ENCODE measurements at regions not wholly inside any gene's neighbourhood (a gene's known extent, or its start where the extent isn't known, plus 50 kb on each side); places are given as distances from the start of the nearest gene placed in this dataset.

GRCh38 chr7:25831062-25831691 is 320.8 kb upstream of the NFE2L3 start:
- TF ChIP-seq, protein P1, sequence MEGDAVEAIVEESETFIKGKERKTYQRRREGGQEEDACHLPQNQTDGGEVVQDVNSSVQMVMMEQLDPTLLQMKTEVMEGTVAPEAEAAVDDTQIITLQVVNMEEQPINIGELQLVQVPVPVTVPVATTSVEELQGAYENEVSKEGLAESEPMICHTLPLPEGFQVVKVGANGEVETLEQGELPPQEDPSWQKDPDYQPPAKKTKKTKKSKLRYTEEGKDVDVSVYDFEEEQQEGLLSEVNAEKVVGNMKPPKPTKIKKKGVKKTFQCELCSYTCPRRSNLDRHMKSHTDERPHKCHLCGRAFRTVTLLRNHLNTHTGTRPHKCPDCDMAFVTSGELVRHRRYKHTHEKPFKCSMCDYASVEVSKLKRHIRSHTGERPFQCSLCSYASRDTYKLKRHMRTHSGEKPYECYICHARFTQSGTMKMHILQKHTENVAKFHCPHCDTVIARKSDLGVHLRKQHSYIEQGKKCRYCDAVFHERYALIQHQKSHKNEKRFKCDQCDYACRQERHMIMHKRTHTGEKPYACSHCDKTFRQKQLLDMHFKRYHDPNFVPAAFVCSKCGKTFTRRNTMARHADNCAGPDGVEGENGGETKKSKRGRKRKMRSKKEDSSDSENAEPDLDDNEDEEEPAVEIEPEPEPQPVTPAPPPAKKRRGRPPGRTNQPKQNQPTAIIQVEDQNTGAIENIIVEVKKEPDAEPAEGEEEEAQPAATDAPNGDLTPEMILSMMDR (conservative IDR thresholded peaks at IDR 0.05; ENCODE audit: low read length): no peak
- no peak for DNase-seq (ENCODE audit: low read depth)

DNA sequence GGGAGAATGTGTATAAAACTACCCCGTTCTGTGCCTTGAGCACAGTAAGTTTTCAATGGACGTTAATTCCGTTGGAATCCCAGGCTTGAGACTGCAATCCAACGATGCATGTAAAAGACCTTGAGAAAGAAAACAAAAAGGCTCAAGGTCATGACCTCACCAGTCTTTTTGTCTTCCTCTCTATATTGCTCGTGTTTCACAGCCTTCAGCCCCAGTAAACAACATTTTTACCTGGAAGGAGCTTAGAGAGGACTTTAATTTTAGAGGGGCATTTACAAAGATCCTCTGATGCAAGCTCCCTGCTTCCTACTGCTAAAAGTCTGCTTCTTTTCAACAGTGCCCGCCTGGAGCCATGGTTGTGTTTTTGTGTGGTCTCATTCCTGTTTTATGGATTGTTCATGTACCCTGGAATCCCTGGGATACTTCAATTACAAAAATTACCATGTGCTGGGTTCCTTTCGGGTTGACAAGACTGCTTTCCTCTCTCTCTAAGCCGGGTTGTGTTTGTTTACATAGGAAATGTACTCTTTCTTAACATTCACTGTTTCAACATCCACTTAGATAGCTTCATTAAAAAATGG is 320.1 kb upstream of the NFE2L3 start:
- no peak for DNase-seq (ENCODE audit: low read depth)
- no peak overlapping the region for H3K4me3 ChIP-seq (ENCODE audit: low read length)
- TF ChIP-seq, protein P1 (conservative IDR thresholded peaks at IDR 0.05; ENCODE audit: low read length): no peak

More at GRCh38 chr7:25831062-25831691, 320.8 kb upstream of the NFE2L3 start:
- no peak overlapping the region for H3K4me3 ChIP-seq (ENCODE audit: low read length)

DNA sequence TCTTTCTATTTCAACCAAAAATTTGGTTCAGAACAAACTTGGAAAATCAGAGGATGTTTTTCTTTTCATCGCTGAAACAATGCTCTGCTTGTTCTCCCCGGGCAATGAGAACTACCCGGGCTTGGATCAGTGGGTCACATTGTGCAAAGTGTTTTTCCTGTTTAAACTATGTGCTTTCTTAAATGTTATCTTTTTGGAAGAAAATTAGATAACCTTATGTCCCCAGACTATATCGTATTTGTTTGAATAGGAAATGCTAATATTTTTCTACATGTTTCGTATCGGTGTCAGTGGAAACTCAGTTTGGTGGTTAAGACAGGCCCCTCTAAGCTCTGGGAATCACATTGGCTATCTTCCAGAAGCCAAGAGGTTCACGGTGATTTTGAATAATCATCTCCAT is 319.5 kb upstream of the NFE2L3 start:
- no peak overlapping the region for H3K4me3 ChIP-seq (ENCODE audit: low read length)
- TF ChIP-seq, protein P1 (conservative IDR thresholded peaks at IDR 0.05; ENCODE audit: low read length): no peak
- DNase-seq (ENCODE audit: low read depth): no peak

DNA sequence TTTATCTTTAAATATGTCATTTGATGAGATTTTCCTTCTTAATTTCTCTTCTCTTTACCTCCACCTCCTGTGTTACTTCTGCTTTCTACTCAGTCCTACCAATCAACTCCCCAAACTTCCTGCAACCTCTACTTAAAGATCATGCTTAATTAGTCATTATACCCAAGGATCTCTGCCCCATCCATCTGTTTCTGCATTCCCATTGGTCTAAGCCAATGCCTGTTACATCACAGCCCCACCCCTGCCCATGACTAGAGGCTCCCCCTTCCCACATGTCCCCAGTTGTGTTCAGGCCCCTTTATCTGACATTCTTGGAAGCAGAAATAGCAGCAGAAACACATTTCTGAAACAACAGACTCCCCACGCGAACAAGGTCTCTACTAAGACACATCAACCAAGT is 319.1 kb upstream of the NFE2L3 start:
- H3K4me3 ChIP-seq (ENCODE audit: low read length): no peak overlapping the region
- DNase-seq (ENCODE audit: low read depth): no peak
- TF ChIP-seq, protein P1 (conservative IDR thresholded peaks at IDR 0.05; ENCODE audit: low read length): no peak

GRCh38 chr7:25834050-25834449 is 317.9 kb upstream of the NFE2L3 start:
- H3K4me3 ChIP-seq (ENCODE audit: low read length): no peak overlapping the region
- TF ChIP-seq, protein P1 (conservative IDR thresholded peaks at IDR 0.05; ENCODE audit: low read length): no peak
- DNase-seq (ENCODE audit: low read depth): no peak

DNA sequence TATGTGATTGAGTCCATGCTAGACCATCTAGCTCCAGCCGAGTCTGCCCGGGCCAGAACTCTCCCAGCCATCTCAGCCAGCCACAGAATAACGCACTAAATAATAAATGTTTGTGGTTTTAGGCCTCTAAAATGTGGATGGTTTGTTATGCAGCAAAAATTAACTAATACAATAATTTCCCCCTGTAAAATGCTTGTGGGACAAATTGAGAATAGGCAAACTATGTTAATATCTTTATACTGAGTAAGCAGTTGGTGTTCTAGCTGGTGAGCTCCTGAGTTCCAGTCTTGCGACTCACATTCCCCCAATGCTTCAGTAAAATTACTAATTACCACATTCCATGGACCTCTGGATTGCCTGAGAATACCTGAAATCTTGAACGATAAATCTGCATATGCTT is 316.8 kb upstream of the NFE2L3 start:
- DNase-seq (ENCODE audit: low read depth): peak; percentile 81
- H3K4me3 ChIP-seq (ENCODE audit: low read length): no peak overlapping the region
- TF ChIP-seq, protein P1 (conservative IDR thresholded peaks at IDR 0.05; ENCODE audit: low read length): no peak

GRCh38 chr7:25839084-25839769 is 312.8 kb upstream of the NFE2L3 start:
- DNase-seq (ENCODE audit: low read depth): no peak
- no peak overlapping the region for H3K4me3 ChIP-seq (ENCODE audit: low read length)
- TF ChIP-seq, protein P1 (conservative IDR thresholded peaks at IDR 0.05; ENCODE audit: low read length): peak; percentile 60
